Lower leg skin (tissue), 3 donors: ENCODE measurements at regions not wholly inside any gene's neighbourhood (a gene's known extent, or its start where the extent isn't known, plus 50 kb on each side); places are given as distances from the start of the nearest gene placed in this dataset.

Source experiments
- CTCF ChIP-seq, 3 donors: fragments of 450-650 bp; IDR thresholded peaks; one replicate each; pipeline ENCODE4 v1.5.1; 2016; ENCODE audit warnings: antibody characterized with exemption in 3 of 3, mild to moderate bottlenecking in 3 of 3, moderate library complexity in 2 of 3
- POLR2A ChIP-seq, 2 donors: fragments of 450-650 bp; IDR thresholded peaks; one replicate each; pipeline ENCODE4 v1.6.1; 2016 to 2017; ENCODE audit warnings: antibody characterized with exemption in 2 of 2, mild to moderate bottlenecking in 1 of 2, moderate library complexity in 1 of 2

DNA sequence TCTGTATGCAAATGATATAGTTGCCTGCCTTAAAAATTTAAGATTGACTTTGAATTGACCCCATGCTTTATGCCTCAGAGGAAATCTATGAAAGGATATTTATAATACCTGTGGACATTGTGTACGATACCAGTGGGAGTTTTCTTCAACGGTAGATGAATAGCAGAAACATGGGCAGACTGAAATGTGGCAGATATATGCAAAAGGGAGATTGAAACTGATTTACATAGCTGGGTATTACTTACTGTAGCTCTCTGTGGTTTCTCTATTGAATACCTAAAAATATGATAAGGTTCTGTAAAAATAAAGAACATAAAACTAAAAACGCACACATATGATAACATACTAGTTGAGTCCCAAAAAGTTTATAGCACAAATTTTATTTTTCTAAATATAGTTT is 345.2 kb upstream of the PCSK5 start:
- TF ChIP-seq CTCF (IDR thresholded peaks at IDR 0.05) (no peak), POLR2A (IDR thresholded peaks at IDR 0.05) (no peak)
